GM23248 (cell line): ENCODE measurements at regions not wholly inside any gene's neighbourhood (a gene's known extent, or its start where the extent isn't known, plus 50 kb on each side); places are given as distances from the start of the nearest gene placed in this dataset.

ENCODE experiments used
- DNase-seq: peaks from one replicate; pipeline ENCODE4 v3.0.0-alpha.2; 2015
- H2AFZ ChIP-seq: fragments of 200-600 bp; sonication (generic); 2 replicates; pipeline ENCODE4 v1.6.1; 2016; ENCODE audit warnings: antibody characterized with exemption
- H3F3A ChIP-seq: fragments of 200-600 bp; sonication (generic); 2 replicates; pipeline ENCODE4 v1.6.1; 2016; ENCODE audit warnings: mild to moderate bottlenecking, antibody characterized with exemption, mixed run types; ENCODE audit not compliant: insufficient read depth
- H3K27ac ChIP-seq: fragments of 200-600 bp; sonication (generic); 2 replicates; pipeline ENCODE4 v1.5.1; 2016; ENCODE audit warnings: mild to moderate bottlenecking
- H3K27me3 ChIP-seq: fragments of 200-600 bp; sonication (generic); replicated peaks from 2 replicates; pipeline ENCODE4 v1.6.1; 2016; ENCODE audit warnings: mild to moderate bottlenecking; ENCODE audit not compliant: insufficient read depth
- H3K36me3 ChIP-seq: fragments of 200-600 bp; sonication (generic); 2 replicates; pipeline ENCODE4 v1.6.1; 2016; ENCODE audit warnings: low read depth, mild to moderate bottlenecking
- H3K4me1 ChIP-seq: fragments of 200-600 bp; sonication (generic); 2 replicates; pipeline ENCODE4 v1.6.1; 2016; ENCODE audit warnings: mild to moderate bottlenecking; ENCODE audit not compliant: insufficient read depth
- H3K4me2 ChIP-seq: fragments of 200-600 bp; sonication (generic); one replicate; pipeline ENCODE4 v1.6.1; 2016; ENCODE audit warnings: mild to moderate bottlenecking; ENCODE audit not compliant: unreplicated experiment
- H3K4me3 ChIP-seq: fragments of 200-600 bp; sonication (generic); 2 replicates; pipeline ENCODE4 v1.5.1; 2016; ENCODE audit warnings: mild to moderate bottlenecking
- H3K79me2 ChIP-seq: fragments of 200-600 bp; sonication (generic); 2 replicates; pipeline ENCODE4 v1.6.1; 2016; ENCODE audit warnings: mild to moderate bottlenecking; ENCODE audit not compliant: insufficient read depth
- H3K9ac ChIP-seq: fragments of 200-600 bp; sonication (generic); 2 replicates; pipeline ENCODE4 v1.6.1; 2016; ENCODE audit warnings: mild to moderate bottlenecking
- H3K9me2 ChIP-seq: fragments of 200-600 bp; sonication (generic); 2 replicates; pipeline ENCODE4 v1.6.1; 2016; ENCODE audit warnings: mixed run types, mild to moderate bottlenecking, moderate library complexity; ENCODE audit not compliant: insufficient read depth
- H3K9me3 ChIP-seq: fragments of 200-600 bp; sonication (generic); one replicate; pipeline ENCODE4 v1.6.1; 2017; ENCODE audit warnings: low read depth
- H4K20me1 ChIP-seq: fragments of 200-600 bp; sonication (generic); 2 replicates; pipeline ENCODE4 v1.6.0; 2016; ENCODE audit not compliant: insufficient read depth
- EZH2 ChIP-seq: fragments of 200-600 bp; sonication (generic); IDR thresholded peaks from 2 replicates; pipeline ENCODE4 v1.6.1; 2018; ENCODE audit warnings: antibody characterized with exemption, mild to moderate bottlenecking; ENCODE audit not compliant: insufficient read depth, poor library complexity, severe bottlenecking
- EZH2phosphoT487 ChIP-seq: fragments of 200-600 bp; sonication (generic); IDR thresholded peaks from 2 replicates; pipeline ENCODE4 v1.6.1; 2018; ENCODE audit warnings: antibody characterized with exemption, moderate library complexity, mild to moderate bottlenecking, low read depth; ENCODE audit not compliant: insufficient read depth
- WGBS, 2 experiments: methylation state at CpG; one replicate each; pipeline ENCODE4 v1.1.6; 2015 to 2017; ENCODE audit warnings: low lambda C conversion rate in 2 of 2, low coverage in 1 of 2; ENCODE audit errors: missing lambda C conversion rate in 2 of 2; 5-methylcytosine and 5-hydroxymethylcytosine counted together
- in situ Hi-C: fragments of 300-500 bp; cut with MboI; formaldehyde crosslinking; loops from 2 replicates; pipeline ENCODE4 v1.15.0; 2020

GRCh38 chr4:139606103-139606502 lies 50.1 kb upstream of the SETD7 start:
- H2AFZ ChIP-seq = no peak overlapping the region
- no peaks in the 10 kb centered on the region for H3K9me3 ChIP-seq
- no peaks in the 10 kb centered on the region for H4K20me1 ChIP-seq
- 83 to 85% methylated on average over 8 of the region's 8 CpGs for WGBS, 2 experiments
- H3K4me3 ChIP-seq = no peak overlapping the region
- peaks cover 9% of the 10 kb centered on the region for H3K27me3 ChIP-seq
- no peaks in the 10 kb centered on the region for H3K9me2 ChIP-seq
- no peaks in the 10 kb centered on the region for H3F3A ChIP-seq
- no peak overlapping the region for H3K4me2 ChIP-seq
- no peak overlapping the region for H3K9ac ChIP-seq
- H3K27ac ChIP-seq = no peak overlapping the region
- DNase-seq = no peak
- H3K36me3 ChIP-seq = no peaks in the 10 kb centered on the region
- TF ChIP-seq EZH2 (no peak), EZH2phosphoT487 (no peak)
- peaks cover 18% of the 10 kb centered on the region for H3K4me1 ChIP-seq
- in situ Hi-C loops = no loop called here
- H3K79me2 ChIP-seq = no peaks in the 10 kb centered on the region
